HG03159 (cell line): ENCODE measurements at regions not wholly inside any gene's neighbourhood (a gene's known extent, or its start where the extent isn't known, plus 50 kb on each side); places are given as distances from the start of the nearest gene placed in this dataset.
"Not testable (repeated sequence)": the region's sequence is repeated elsewhere in the genome, so short reads cannot be mapped to it uniquely, and the experiment has no call there.

Experiments
- ATAC-seq: cut with Tn5 transposase; IDR thresholded peaks from one replicate; pipeline ENCODE4 v1.9.1; 2021; ENCODE audit warnings: mild to moderate bottlenecking, moderate library complexity; ENCODE audit not compliant: unreplicated experiment

DNA sequence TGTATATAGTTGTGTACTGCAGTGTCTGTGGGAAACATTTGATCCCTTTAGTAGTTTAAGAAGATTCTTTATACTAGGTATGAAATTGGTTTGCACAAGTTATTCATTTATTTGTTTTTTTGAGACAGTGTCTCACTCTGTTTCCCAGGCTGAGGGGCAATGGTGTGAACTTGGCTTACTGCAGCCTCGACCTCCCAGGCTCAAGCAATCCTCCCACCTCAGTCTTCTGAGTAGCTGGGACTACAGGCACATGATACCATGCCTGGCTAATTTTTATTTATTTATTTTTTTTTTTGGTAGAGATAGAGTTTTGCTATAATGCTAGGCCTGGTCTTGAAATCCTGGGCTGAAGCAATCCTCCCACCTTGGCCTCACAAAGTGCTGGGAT is 209.4 kb downstream of the RASSF9 start:
- ATAC-seq: no peak

GRCh38 chr12:85627584-85627983 is 208.6 kb downstream of the RASSF9 start:
- ATAC-seq: no peak

DNA sequence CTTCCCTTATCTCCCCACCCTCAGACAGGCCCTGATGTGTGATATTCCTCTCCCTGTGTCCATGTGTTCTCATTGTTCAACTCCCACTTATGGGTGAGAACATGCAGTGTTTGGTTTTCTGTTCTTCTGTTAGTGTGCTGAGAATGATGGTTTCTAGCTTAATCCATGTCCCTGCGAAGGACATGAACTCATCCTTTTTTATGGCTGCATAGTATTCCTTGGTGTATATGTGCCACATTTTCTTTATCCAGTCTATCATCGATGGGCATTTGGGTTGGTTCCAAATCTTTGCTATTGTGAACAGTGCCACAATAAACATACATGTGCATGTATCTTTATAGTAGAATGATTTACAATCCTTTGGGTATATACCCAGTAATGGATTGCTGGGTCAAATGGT is 207.6 kb downstream of the RASSF9 start:
- not testable (repeated sequence) for ATAC-seq

- ATAC-seq: no peak
Measured at GRCh38 chr12:85630851-85631250, 205.4 kb downstream of the RASSF9 start.

DNA sequence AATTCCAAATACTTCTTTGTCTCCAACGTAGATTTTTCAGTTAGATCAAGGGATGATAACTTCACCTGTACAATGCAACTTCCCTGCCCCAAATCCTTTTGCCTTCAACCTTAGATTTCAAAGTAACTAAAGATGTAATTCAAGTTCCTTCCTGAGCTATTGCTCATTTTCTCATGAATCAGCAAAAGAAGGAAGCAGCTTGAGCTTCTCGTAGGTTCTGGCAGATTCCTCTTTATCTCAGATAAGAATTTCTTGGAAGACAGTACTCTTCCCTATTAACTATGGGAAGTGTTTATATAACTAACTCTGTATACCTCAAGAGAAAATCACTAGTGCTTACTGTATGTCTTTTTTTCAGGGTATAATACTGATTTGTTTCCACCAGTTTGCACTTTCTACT is 203.8 kb downstream of the RASSF9 start:
- no peak for ATAC-seq

DNA sequence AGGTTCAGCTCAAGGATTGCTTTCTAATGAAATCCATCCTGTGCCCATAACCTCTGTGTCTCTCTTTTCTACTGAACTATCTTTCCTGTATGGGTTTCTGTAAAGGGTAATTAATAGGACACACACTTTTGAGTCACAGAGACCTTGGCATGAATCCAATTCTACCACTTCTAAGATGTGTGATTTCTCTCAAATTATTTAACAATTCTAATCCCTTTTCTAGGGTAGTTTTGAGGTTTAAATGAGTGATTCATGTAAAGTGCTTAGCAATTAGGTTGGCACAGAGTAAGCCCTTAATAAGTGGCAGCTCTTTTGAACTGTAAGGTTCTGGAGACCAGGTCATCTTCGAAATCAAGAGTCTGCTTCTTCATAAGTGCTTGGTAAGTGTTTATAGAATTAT is 202.7 kb downstream of the RASSF9 start:
- no peak for ATAC-seq

- no peak for ATAC-seq
Measured at GRCh38 chr12:85639834-85640233, 196.4 kb downstream of the RASSF9 start.

DNA sequence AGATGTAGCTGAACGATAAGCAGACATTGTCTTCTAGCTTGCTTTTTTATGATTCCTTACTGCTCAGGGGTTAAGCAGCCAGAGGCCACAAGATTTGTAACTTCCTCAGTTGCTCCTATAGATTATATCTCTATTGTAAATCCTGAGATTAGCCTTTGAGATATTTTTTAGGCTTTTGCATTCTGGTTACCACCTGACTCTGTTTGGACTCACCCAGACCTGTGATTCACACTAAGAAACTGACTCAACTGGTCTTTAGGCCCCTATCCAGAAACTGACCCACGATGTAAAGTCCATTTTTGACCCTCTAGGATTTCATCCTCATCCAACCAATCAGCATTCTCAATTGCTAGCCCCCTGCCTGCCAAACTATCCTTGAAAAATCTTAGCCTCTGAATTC is 194.4 kb downstream of the RASSF9 start:
- ATAC-seq: no peak

DNA sequence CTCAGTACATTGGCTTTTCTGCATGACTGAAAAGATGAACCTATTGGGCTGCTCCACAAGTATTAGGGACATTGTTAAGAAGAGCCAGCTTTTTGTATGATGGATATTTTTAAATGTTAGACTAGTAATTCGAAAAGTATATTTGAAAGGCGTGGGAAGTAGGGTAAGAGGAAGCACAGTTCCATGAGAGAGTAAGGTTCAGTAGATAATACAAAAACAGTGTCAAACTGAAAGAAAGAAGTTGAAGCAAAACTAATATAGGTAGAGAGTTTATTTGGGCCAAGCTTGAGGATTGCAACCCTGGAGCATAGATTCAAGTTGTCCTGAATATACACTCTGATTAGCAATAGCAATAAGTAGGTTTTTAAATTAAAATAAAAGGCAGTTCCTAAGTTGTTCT is 193.9 kb downstream of the RASSF9 start:
- no peak for ATAC-seq

DNA sequence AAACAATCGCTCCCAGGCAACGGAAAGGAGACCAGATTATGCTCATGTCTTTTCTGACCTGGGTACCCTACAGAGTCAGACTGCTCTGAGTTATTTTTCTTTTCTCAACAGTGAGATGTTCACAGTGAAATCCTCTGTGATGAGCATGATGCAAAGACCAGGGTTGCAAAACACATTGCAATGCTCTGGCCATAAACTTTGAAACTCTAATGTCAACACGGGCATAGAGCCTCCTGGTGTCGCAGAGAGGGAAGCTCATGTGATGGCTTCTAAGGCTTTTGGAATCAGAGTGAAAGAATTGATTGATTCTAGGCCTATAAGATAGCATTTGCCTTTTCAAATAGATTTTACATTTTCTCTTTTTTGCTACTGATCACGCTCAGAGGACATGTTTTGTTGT is 193.4 kb downstream of the RASSF9 start:
- ATAC-seq: no peak

- ATAC-seq: no peak
Measured at GRCh38 chr12:85644508-85644907, 191.7 kb downstream of the RASSF9 start.

GRCh38 chr12:85653731-85654455 is 182.3 kb downstream of the RASSF9 start:
- ATAC-seq: no peak

GRCh38 chr12:85654456-85654840 is 181.8 kb downstream of the RASSF9 start:
- no peak for ATAC-seq

GRCh38 chr12:85656561-85656960 is 179.6 kb downstream of the RASSF9 start:
- no peak for ATAC-seq

GRCh38 chr12:85657251-85657650 is 179.0 kb downstream of the RASSF9 start:
- ATAC-seq: no peak

GRCh38 chr12:85657836-85658630 is 178.2 kb downstream of the RASSF9 start:
- ATAC-seq: no peak

DNA sequence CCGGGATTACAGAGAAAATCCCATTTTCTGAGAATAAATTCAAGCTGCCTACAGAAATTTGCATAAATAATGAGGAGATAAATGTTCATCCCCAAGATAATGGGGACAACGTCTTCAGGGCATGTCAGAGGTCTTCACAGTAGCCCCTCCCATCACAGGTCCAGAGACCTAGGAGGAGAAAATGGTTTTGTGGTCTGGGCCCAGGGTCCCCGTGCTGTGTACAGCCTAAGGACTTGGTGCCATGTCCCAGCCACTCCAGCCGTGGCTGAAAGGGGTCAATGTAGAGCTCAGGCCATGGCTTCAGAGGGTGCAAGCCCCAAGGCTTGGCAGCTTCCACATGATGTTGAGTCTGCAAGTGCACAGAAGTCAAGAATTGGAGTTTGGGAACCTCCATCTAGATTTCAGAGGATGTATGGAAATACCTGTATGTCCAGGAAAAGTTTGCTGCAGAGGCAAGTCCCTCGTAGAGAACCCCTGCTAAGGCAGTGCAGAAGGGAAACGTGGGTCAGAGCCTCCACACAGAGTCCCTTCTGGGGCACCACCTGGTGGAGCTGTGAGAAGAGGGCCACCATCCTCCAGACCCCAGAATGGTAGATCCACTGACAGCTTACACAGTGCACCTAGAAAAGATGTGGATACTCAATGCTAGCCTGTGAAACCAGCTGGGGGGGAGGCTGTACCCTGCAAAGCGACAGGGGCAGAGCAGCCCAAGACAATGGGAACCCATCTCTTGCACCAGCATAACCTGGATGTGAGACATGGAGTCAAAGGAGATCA is 176.3 kb downstream of the RASSF9 start:
- ATAC-seq: no peak

DNA sequence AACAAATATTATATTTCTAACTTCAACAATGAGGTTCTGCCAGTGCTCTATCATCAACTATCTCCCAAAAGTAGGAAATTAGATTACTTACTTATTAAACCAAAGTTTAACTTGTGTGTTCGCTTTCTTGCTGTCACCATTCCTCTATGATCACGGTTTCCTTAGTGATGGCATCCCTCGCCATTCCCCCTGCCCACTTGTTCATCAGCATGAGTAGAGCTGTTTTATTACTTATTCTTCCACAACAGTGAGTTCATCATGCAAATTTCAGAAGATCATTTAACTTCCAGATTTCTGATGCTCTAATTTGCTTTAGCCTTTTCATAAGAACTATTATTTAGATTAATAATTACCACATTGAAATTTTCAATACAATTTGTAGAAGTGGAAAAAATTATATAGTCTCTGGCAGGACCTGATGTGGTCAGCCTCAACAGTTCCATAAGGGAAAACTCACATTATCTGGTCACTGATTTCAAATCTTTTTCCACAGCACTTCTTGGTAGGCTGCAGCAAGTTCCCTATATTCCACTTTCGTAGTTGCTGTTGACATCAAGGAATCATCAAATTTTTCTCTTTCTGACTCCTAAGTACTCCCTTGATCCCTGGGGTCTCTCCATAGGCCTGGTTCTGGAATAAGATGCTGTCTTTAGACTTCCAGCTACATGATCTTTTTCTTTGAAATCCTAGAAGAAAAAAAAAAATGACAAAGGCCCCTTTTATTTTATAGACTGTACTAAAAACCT is 174.6 kb downstream of the RASSF9 start:
- no peak for ATAC-seq

GRCh38 chr12:85662207-85662602 is 174.0 kb downstream of the RASSF9 start:
- no peak for ATAC-seq

DNA sequence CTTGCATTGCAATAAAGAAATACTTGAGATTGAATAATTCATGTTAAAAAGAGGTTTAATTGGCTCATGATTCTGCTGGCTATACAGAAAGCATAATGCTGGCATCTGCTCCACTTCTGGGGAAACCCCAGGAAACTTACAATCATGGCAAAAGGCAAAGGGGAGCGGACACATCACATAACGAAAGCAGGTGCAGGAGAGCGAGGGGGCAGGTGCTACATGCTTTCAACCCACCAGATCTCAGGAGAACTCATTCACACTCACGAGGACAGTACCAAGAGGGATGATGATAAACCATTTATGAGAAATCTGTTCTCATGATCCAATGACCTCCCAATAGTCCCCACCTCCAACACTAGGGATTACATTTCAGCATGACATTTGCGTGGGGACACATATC is 172.6 kb downstream of the RASSF9 start:
- no peak for ATAC-seq

DNA sequence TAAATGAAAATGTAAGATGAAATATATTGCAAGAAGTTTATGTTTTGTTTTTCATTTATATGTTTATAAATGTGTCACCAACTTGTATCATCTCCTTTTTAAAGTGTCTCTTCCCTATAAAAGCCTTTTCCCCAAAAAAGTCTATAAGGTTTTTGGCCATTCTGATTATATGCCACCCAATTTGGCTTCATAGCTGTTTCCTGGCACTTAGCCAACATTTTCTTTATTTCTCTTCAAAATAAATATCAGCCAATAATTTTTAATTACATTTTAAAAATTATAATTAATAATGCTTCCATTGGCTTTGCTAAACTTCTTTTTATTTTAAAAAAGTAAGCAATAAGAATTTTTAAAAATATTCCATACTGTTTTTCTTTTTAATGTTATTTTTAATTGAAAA is 171.8 kb downstream of the RASSF9 start:
- no peak for ATAC-seq
